NCI-H526 (cell line): ENCODE measurements at regions not wholly inside any gene's neighbourhood (a gene's known extent, or its start where the extent isn't known, plus 50 kb on each side); places are given as distances from the start of the nearest gene placed in this dataset.

Experiments
- DNase-seq, 2 experiments: peaks; one replicate each; lab custom pipeline; 2025; lab: John Stamatoyannopoulos, UW

- DNase-seq = no peak
Measured at GRCh38 chr1:70890408-70890807, 157.2 kb downstream of the PTGER3 start.

GRCh38 chr1:70891051-70891843, 156.4 kb downstream of the PTGER3 start:
- no peak for DNase-seq

GRCh38 chr1:70892140-70892539, 155.5 kb downstream of the PTGER3 start:
- DNase-seq = no peak

GRCh38 chr1:70892930-70893329, 154.7 kb downstream of the PTGER3 start:
- no peak for DNase-seq

- DNase-seq = no peak
Measured at GRCh38 chr1:70893381-70893780, 154.2 kb downstream of the PTGER3 start.

GRCh38 chr1:70895531-70895930, 152.1 kb downstream of the PTGER3 start:
- no peak for DNase-seq

- no peak for DNase-seq
Measured at GRCh38 chr1:70896224-70896623, 151.4 kb downstream of the PTGER3 start.

GRCh38 chr1:70897273-70897672, 150.3 kb downstream of the PTGER3 start:
- DNase-seq = no peak

- no peak for DNase-seq
Measured at GRCh38 chr1:70899735-70900134, 147.9 kb downstream of the PTGER3 start.

- DNase-seq = no peak
Measured at GRCh38 chr1:70902211-70902610, 145.4 kb downstream of the PTGER3 start.

- DNase-seq = no peak
Measured at GRCh38 chr1:70906800-70907199, 140.8 kb downstream of the PTGER3 start.

GRCh38 chr1:70907563-70908310, 139.9 kb downstream of the PTGER3 start:
- DNase-seq = no peak

GRCh38 chr1:70909262-70909822, 138.3 kb downstream of the PTGER3 start:
- DNase-seq = no peak

GRCh38 chr1:70910013-70910412, 137.6 kb downstream of the PTGER3 start:
- DNase-seq = no peak

GRCh38 chr1:70911861-70912260, 135.8 kb downstream of the PTGER3 start:
- no peak for DNase-seq

- DNase-seq = no peak
Measured at GRCh38 chr1:70914224-70914623, 133.4 kb downstream of the PTGER3 start.

- no peak for DNase-seq
Measured at GRCh38 chr1:70915258-70916033, 132.2 kb downstream of the PTGER3 start.

GRCh38 chr1:70916034-70916427, 131.6 kb downstream of the PTGER3 start:
- DNase-seq = no peak

GRCh38 chr1:70919706-70920323, 127.8 kb downstream of the PTGER3 start:
- DNase-seq = no peak
